Ovary (tissue), 7 donors: ENCODE measurements at regions not wholly inside any gene's neighbourhood (a gene's known extent, or its start where the extent isn't known, plus 50 kb on each side); places are given as distances from the start of the nearest gene placed in this dataset.

ENCODE experiments used
- DNase-seq, 5 donors: peaks; one replicate each; pipeline ENCODE4 v3.0.0-alpha.2; 2019 to 2020
- H3K27ac ChIP-seq, 2 donors: fragments of 200-600 bp; one replicate each; pipeline versions ENCODE4 v1.5.1 to v1.8.0; 2019 to 2022
- H3K27me3 ChIP-seq: fragments of 200-600 bp; one replicate; pipeline ENCODE4 v1.8.0; 2022
- H3K36me3 ChIP-seq: fragments of 200-600 bp; sonication (generic); one replicate; pipeline ENCODE4 v1.5.1; 2019
- H3K4me1 ChIP-seq: one replicate; pipeline ENCODE4 v1.8.1; 2013; ENCODE audit warnings: mild to moderate bottlenecking, moderate library complexity; ENCODE audit not compliant: insufficient read depth
- H3K4me3 ChIP-seq: fragments of 200-600 bp; sonication (generic); one replicate; pipeline ENCODE4 v1.5.1; 2017
- H3K9me3 ChIP-seq, 2 donors: fragments of 200-600 bp in 1 of 2; sonication (generic) in 1 of 2; one replicate each; pipeline versions ENCODE4 v1.5.1 to v1.8.1; 2013 to 2019; ENCODE audit warnings: mild to moderate bottlenecking in 1 of 2, moderate library complexity in 1 of 2
- CTCF ChIP-seq, 3 donors: fragments of 450-650 bp in 2 of 3; fragments of 200-600 bp in 1 of 3; IDR thresholded peaks; one replicate each; pipeline versions ENCODE4 v1.5.1 to v1.8.0; 2016 to 2022; ENCODE audit warnings: antibody characterized with exemption in 3 of 3, mild to moderate bottlenecking in 1 of 3
- EP300 ChIP-seq: sonication (generic); formaldehyde crosslinking; IDR thresholded peaks from one replicate; pipeline ENCODE4 v1.6.1; 2017; ENCODE audit warnings: antibody characterized with exemption
- POLR2A ChIP-seq: fragments of 450-650 bp; IDR thresholded peaks from one replicate; pipeline ENCODE4 v1.6.1; 2017; ENCODE audit warnings: antibody characterized with exemption, mild to moderate bottlenecking, moderate library complexity
- WGBS, 3 donors: extraction: QIAGEN DNeasy Blood & Tissue Kit in 1 of 3; methylation state at CpG; one replicate each; pipeline versions ENCODE4 v1.1.5 to v1.1.7; 2013 to 2017; 5-methylcytosine and 5-hydroxymethylcytosine counted together
- intact Hi-C, 4 donors: fragments of 100-400 bp; cut with DNase I; formaldehyde crosslinking; loops; one replicate each; pipeline versions ENCODE4 v1.11.0 to v1.15.1; 2022 to 2023
- donor health status: DM: no; HTN: no; CAD: no; lungs with moderate emphysema.
- donor health status: DM: no; HTN: no; CAD: no.
- donor health status: Bipolar disorder and iron deficiency.
- donor health status: DM: no; HTN: no; CAD: no.
- donor health status: DM: yes; HTN: yes; CAD: no.

- Histone ChIP-seq H3K27ac (no peak overlapping the region), H3K36me3 (no peaks in the 10 kb centered on the region), H3K4me3 (no peak overlapping the region), H3K9me3 (no peaks in the 10 kb centered on the region), H3K4me1 (no peaks in the 10 kb centered on the region), H3K27me3 (no peaks in the 10 kb centered on the region)
- TF ChIP-seq EP300 (no peak), CTCF (IDR thresholded peaks at IDR 0.05) (no peak), POLR2A (no peak)
- intact Hi-C loops = no loop called here
- 20 to 50% (median 24%) methylated on average over 1 of the region's 1 CpG for WGBS, 3 donors
- DNase-seq = no peak
Observed at GRCh38 chr3:7813365-7813764, 688.3 kb upstream of the LMCD1 start.

- no peak overlapping the region for H3K27ac ChIP-seq
- no peak for DNase-seq
- no peaks in the 10 kb centered on the region for H3K9me3 ChIP-seq
- intact Hi-C loops = no loop called here
- H3K4me3 ChIP-seq = no peak overlapping the region
- no peaks in the 10 kb centered on the region for H3K27me3 ChIP-seq
- H3K36me3 ChIP-seq = no peaks in the 10 kb centered on the region
- TF ChIP-seq POLR2A = no peak
- no peak for TF ChIP-seq CTCF (IDR thresholded peaks at IDR 0.05)
- 78 to 96% (median 94%) methylated on average over 3 of the region's 3 CpGs for WGBS, 3 donors
- no peaks in the 10 kb centered on the region for H3K4me1 ChIP-seq
Observed at GRCh38 chr3:7817239-7817638, 684.4 kb upstream of the LMCD1 start.

DNA sequence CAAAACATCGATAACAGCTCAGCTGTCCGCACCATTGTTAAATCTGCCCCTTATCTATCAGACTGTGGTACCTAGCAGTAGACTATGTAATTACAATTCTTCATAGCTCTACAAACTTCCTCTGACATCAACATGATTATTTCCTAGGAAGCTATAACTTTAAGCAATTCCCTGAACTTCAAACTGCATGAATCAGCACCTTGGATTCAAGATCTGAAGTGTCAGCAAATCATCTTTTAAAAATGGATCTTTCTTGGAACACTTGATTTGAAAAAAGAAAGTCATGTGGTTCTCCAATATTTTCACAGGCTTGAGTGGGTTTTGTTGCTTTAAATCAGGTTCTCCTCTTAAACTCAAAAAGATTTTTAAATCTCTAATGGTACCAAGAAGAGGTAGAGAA, 680.7 kb upstream of the LMCD1 start:
- Histone ChIP-seq H3K27ac (no peak overlapping the region), H3K4me3 (no peak overlapping the region), H3K4me1 (no peaks in the 10 kb centered on the region), H3K36me3 (no peaks in the 10 kb centered on the region), H3K9me3 (no peaks in the 10 kb centered on the region), H3K27me3 (no peaks in the 10 kb centered on the region)
- intact Hi-C loops = no loop called here
- TF ChIP-seq CTCF (IDR thresholded peaks at IDR 0.05) = no peak
- TF ChIP-seq POLR2A = no peak
- TF ChIP-seq EP300 = no peak
- 99 to 100% (median 99%) methylated on average over 2 of the region's 2 CpGs for WGBS, 3 donors
- no peak for DNase-seq

GRCh38 chr3:7821858-7822257, 679.8 kb upstream of the LMCD1 start:
- intact Hi-C loops = no loop called here
- no peaks in the 10 kb centered on the region for H3K27me3 ChIP-seq
- no peak overlapping the region for H3K27ac ChIP-seq
- H3K4me1 ChIP-seq = no peaks in the 10 kb centered on the region
- WGBS, 3 donors = 94 to 100% (median 95%) methylated on average over 1 of the region's 1 CpG
- TF ChIP-seq EP300 = no peak
- no peak for DNase-seq
- no peaks in the 10 kb centered on the region for H3K36me3 ChIP-seq
- no peak overlapping the region for H3K4me3 ChIP-seq
- H3K9me3 ChIP-seq = no peaks in the 10 kb centered on the region

- 0 to 11% (median 3%) methylated on average over 1 of the region's 1 CpG for WGBS, 3 donors
- Histone ChIP-seq H3K27me3 (no peaks in the 10 kb centered on the region), H3K9me3 (no peaks in the 10 kb centered on the region), H3K4me3 (no peak overlapping the region), H3K4me1 (peaks cover 2% of the 10 kb centered on the region), H3K36me3 (no peaks in the 10 kb centered on the region), H3K27ac (no peak overlapping the region)
- TF ChIP-seq EP300 (no peak), CTCF (IDR thresholded peaks at IDR 0.05) (no peak), POLR2A (no peak)
- intact Hi-C loops = no loop called here
- DNase-seq = no peak
Observed at GRCh38 chr3:7841451-7841850, 660.2 kb upstream of the LMCD1 start.
